Loucy (cell line): ENCODE measurements at regions not wholly inside any gene's neighbourhood (a gene's known extent, or its start where the extent isn't known, plus 50 kb on each side); places are given as distances from the start of the nearest gene placed in this dataset.

Source experiments
- H2AFZ ChIP-seq: fragments of 200-600 bp; sonication (generic); 2 replicates; pipeline ENCODE4 v1.6.0; 2016; ENCODE audit warnings: antibody characterized with exemption, mild to moderate bottlenecking, low read length, moderate library complexity
- H3F3A ChIP-seq: fragments of 200-600 bp; 2 replicates; pipeline ENCODE4 v1.6.0; 2016; ENCODE audit warnings: antibody characterized with exemption, low read depth, mild to moderate bottlenecking
- H3K27me3 ChIP-seq: fragments of 200-600 bp; sonication (generic); 2 replicates; pipeline ENCODE4 v1.6.1; 2014; ENCODE audit warnings: low read length, mild to moderate bottlenecking; ENCODE audit not compliant: insufficient read depth, poor library complexity, severe bottlenecking
- H3K36me3 ChIP-seq: fragments of 200-600 bp; sonication (generic); 2 replicates; pipeline ENCODE4 v1.6.1; 2016; ENCODE audit warnings: low read length; ENCODE audit not compliant: insufficient read depth
- H3K4me1 ChIP-seq: fragments of 200-600 bp; sonication (generic); 2 replicates; pipeline ENCODE4 v1.5.1; 2014; ENCODE audit warnings: low read length, mild to moderate bottlenecking; ENCODE audit not compliant: insufficient read depth, poor library complexity, severe bottlenecking
- H3K4me2 ChIP-seq: fragments of 200-600 bp; sonication (generic); 2 replicates; pipeline ENCODE4 v1.6.0; 2014; ENCODE audit warnings: antibody characterized with exemption, low read length, low read depth, mild to moderate bottlenecking; ENCODE audit not compliant: poor library complexity, severe bottlenecking
- H3K4me3 ChIP-seq: fragments of 200-600 bp; sonication (generic); 2 replicates; pipeline ENCODE4 v1.5.1; 2014; ENCODE audit warnings: low read length, mild to moderate bottlenecking, mixed read lengths; ENCODE audit not compliant: poor library complexity, severe bottlenecking
- H3K79me2 ChIP-seq: fragments of 200-600 bp; sonication (generic); 2 replicates; pipeline ENCODE4 v1.6.1; 2014; ENCODE audit warnings: low read length; ENCODE audit not compliant: insufficient read depth
- H3K9ac ChIP-seq: fragments of 200-600 bp; sonication (generic); 2 replicates; pipeline ENCODE4 v1.6.0; 2014; ENCODE audit warnings: mild to moderate bottlenecking, low read depth, low read length, moderate library complexity; ENCODE audit not compliant: poor library complexity, severe bottlenecking
- H3K9me2 ChIP-seq: fragments of 200-600 bp; sonication (generic); replicated peaks from 2 replicates; pipeline ENCODE4 v1.6.1; 2016; ENCODE audit warnings: low read depth, low read length, mixed read lengths
- H3K9me3 ChIP-seq: fragments of 200-600 bp; sonication (generic); 2 replicates; pipeline ENCODE4 v1.6.1; 2014; ENCODE audit warnings: mild to moderate bottlenecking, antibody characterized with exemption, low read length, low read depth; ENCODE audit not compliant: insufficient read depth
- H4K20me1 ChIP-seq: fragments of 200-600 bp; sonication (generic); 2 replicates; pipeline ENCODE4 v1.6.0; 2014; ENCODE audit warnings: antibody characterized with exemption, low read length, mild to moderate bottlenecking; ENCODE audit not compliant: insufficient read depth, poor library complexity, severe bottlenecking
- CTCF ChIP-seq: fragments of 200-600 bp; sonication (generic); conservative IDR thresholded peaks from 2 replicates; pipeline ENCODE4 v1.5.1; 2014; ENCODE audit warnings: mild to moderate bottlenecking, antibody characterized with exemption, low read length
- EZH2phosphoT487 ChIP-seq: fragments of 200-600 bp; IDR thresholded peaks from 2 replicates; pipeline ENCODE4 v1.6.1; 2018; ENCODE audit warnings: antibody characterized with exemption, mild to moderate bottlenecking, moderate library complexity, borderline replicate concordance

GRCh38 chr17:62188713-62189112, 123.6 kb upstream of the MED13 start:
- Histone ChIP-seq H3K4me3 (no peak overlapping the region), H2AFZ (no peak overlapping the region), H3K27me3 (no peaks in the 10 kb centered on the region), H3F3A (no peaks in the 10 kb centered on the region), H4K20me1 (no peaks in the 10 kb centered on the region), H3K79me2 (no peaks in the 10 kb centered on the region), H3K4me1 (no peaks in the 10 kb centered on the region), H3K9me3 (no peaks in the 10 kb centered on the region), H3K9me2 (no peaks in the 10 kb centered on the region), H3K36me3 (no peaks in the 10 kb centered on the region), H3K4me2 (no peak overlapping the region), H3K9ac (no peak overlapping the region)
- TF ChIP-seq CTCF (no peak), EZH2phosphoT487 (no peak)

GRCh38 chr17:62187681-62188080, 122.6 kb upstream of the MED13 start:
- H3K79me2 ChIP-seq, result no peaks in the 10 kb centered on the region
- H3K4me1 ChIP-seq, result no peaks in the 10 kb centered on the region
- H3F3A ChIP-seq, result no peaks in the 10 kb centered on the region
- H3K4me3 ChIP-seq, result no peak overlapping the region
- no peaks in the 10 kb centered on the region for H3K9me3 ChIP-seq
- no peaks in the 10 kb centered on the region for H4K20me1 ChIP-seq
- H3K9ac ChIP-seq, result no peak overlapping the region
- no peak for TF ChIP-seq EZH2phosphoT487
- TF ChIP-seq CTCF, result no peak
- H3K9me2 ChIP-seq, result no peaks in the 10 kb centered on the region
- H3K36me3 ChIP-seq, result no peaks in the 10 kb centered on the region
- H3K27me3 ChIP-seq, result no peaks in the 10 kb centered on the region
- H2AFZ ChIP-seq, result no peak overlapping the region
- no peak overlapping the region for H3K4me2 ChIP-seq

GRCh38 chr17:62186841-62187240, 121.8 kb upstream of the MED13 start:
- Histone ChIP-seq H4K20me1 (no peaks in the 10 kb centered on the region), H3F3A (no peaks in the 10 kb centered on the region), H3K4me2 (no peak overlapping the region), H3K9ac (no peak overlapping the region), H3K79me2 (no peaks in the 10 kb centered on the region), H3K36me3 (no peaks in the 10 kb centered on the region), H3K4me1 (no peaks in the 10 kb centered on the region), H3K4me3 (no peak overlapping the region), H2AFZ (no peak overlapping the region), H3K27me3 (no peaks in the 10 kb centered on the region), H3K9me2 (no peaks in the 10 kb centered on the region), H3K9me3 (no peaks in the 10 kb centered on the region)
- TF ChIP-seq EZH2phosphoT487, result no peak
- no peak for TF ChIP-seq CTCF
